ENCODE measurements at regions not wholly inside any gene's neighbourhood (a gene's known extent, or its start where the extent isn't known, plus 50 kb on each side); places are given as distances from the start of the nearest gene placed in this dataset.

DNA sequence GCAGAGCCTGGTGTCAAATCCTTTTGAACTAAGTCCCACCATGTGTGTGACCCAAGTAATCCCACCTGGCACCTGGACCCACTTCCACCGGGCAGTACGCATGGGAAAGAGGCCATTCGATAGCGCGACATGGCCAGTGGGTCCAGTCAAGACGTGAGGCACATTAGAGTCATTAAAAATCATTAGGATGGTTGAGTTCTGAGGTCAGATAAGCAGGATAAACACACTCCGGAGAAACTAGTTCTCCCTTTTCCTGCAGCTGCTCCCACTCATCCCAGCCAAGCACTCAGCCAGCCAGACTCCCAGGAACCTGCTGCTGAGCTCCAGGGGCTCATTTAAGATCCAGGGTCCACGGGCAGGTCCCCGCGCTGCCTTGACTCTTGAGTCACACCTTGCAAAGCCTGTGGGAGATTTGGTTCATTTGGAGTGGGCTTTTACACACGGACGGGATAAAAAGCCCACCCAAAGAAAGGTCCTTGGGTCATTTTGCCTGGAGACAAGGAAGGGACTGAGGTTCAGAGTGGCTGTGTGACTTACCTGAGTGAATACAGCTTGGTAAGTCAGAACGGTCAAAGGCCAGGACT lies 313.9 kb downstream of the BCL11B start:
- intact Hi-C loops (cut with DNase I) = no loop called here
- DNase-seq (no peak), ATAC-seq (no peak)
- WGBS, 3 donors = 29 to 38% (median 31%) methylated on average over 13 of the region's 13 CpGs
- H3K9me3 ChIP-seq = no peaks in the 10 kb centered on the region
- TF ChIP-seq, protein P1, sequence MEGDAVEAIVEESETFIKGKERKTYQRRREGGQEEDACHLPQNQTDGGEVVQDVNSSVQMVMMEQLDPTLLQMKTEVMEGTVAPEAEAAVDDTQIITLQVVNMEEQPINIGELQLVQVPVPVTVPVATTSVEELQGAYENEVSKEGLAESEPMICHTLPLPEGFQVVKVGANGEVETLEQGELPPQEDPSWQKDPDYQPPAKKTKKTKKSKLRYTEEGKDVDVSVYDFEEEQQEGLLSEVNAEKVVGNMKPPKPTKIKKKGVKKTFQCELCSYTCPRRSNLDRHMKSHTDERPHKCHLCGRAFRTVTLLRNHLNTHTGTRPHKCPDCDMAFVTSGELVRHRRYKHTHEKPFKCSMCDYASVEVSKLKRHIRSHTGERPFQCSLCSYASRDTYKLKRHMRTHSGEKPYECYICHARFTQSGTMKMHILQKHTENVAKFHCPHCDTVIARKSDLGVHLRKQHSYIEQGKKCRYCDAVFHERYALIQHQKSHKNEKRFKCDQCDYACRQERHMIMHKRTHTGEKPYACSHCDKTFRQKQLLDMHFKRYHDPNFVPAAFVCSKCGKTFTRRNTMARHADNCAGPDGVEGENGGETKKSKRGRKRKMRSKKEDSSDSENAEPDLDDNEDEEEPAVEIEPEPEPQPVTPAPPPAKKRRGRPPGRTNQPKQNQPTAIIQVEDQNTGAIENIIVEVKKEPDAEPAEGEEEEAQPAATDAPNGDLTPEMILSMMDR (IDR thresholded peaks at IDR 0.05) = no peak
- H3K4me1 ChIP-seq = no peaks in the 10 kb centered on the region
- H3K27me3 ChIP-seq (ENCODE audit: insufficient read depth in 3 of 3, low read length in 2 of 3) = peaks cover 0 to 2% (median 0%) of the 10 kb centered on the region in 3 donors
- no peaks in the 10 kb centered on the region for H3K36me3 ChIP-seq (ENCODE audit: insufficient read depth in 1 of 2, low read depth in 1 of 2)
- H3K27ac ChIP-seq = no peak overlapping the region
- no peak overlapping the region for H3K4me3 ChIP-seq

DNA sequence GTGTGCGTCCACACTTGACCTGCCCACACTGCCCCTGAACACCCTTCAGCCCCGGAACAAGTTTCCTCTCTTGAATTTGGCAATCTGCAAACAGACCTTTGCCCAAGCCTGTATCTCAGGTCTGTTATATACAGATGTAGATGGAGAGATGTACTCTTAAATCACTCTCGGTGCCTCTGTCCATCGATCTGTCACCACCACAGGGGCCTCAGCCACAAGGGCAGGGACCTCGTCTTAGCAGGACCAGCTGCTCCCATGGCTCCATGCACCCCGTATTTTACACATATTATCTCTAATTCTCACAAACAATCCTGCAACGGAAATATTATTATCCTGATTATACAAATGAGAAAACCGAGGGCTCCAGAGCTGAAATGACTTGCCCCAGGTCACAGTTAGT lies 313.4 kb downstream of the BCL11B start:
- Histone ChIP-seq H3K27me3 (ENCODE audit: insufficient read depth in 3 of 3, low read length in 2 of 3) (peaks cover 0 to 2% (median 0%) of the 10 kb centered on the region in 3 donors), H3K4me1 (no peaks in the 10 kb centered on the region), H3K36me3 (ENCODE audit: insufficient read depth in 1 of 2, low read depth in 1 of 2) (no peaks in the 10 kb centered on the region), H3K4me3 (no peak overlapping the region), H3K9me3 (no peaks in the 10 kb centered on the region), H3K27ac (no peak overlapping the region)
- 50 to 62% (median 61%) methylated on average over 8 of the region's 8 CpGs for WGBS, 3 donors
- intact Hi-C loops (cut with DNase I) = no loop called here
- ATAC-seq (no peak), DNase-seq (no peak)
- TF ChIP-seq, protein P1 (IDR thresholded peaks at IDR 0.05) = no peak

DNA sequence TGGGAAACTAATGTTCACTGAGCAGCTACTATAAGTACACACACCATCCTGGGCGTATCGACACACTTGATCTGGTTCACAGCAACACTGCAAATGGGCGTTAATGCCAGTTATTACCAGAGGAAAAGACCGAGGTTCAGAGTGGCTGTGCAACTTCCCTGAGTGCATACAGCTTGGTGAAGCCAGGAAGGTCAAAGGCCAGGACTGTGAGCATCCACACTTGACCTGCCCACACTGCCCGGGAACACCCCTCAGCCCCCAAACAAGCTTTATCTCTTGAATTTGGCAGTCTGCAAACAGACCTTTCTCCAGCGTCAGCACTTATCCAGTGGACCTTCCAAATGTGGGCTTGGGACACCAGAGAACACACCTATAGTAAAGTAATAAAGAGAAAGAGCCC lies 312.6 kb downstream of the BCL11B start:
- DNase-seq = no peak
- WGBS, 3 donors = 83 to 86% (median 83%) methylated on average over 6 of the region's 6 CpGs
- Histone ChIP-seq H3K9me3 (no peaks in the 10 kb centered on the region), H3K27me3 (ENCODE audit: insufficient read depth in 3 of 3, low read length in 2 of 3) (no peaks in the 10 kb centered on the region), H3K27ac (no peak overlapping the region), H3K4me1 (no peaks in the 10 kb centered on the region), H3K36me3 (ENCODE audit: insufficient read depth in 1 of 2, low read depth in 1 of 2) (no peaks in the 10 kb centered on the region), H3K4me3 (no peak overlapping the region)
- intact Hi-C loops (cut with DNase I) = no loop called here
- ATAC-seq = no peak
- TF ChIP-seq, protein P1 (IDR thresholded peaks at IDR 0.05) = no peak

DNA sequence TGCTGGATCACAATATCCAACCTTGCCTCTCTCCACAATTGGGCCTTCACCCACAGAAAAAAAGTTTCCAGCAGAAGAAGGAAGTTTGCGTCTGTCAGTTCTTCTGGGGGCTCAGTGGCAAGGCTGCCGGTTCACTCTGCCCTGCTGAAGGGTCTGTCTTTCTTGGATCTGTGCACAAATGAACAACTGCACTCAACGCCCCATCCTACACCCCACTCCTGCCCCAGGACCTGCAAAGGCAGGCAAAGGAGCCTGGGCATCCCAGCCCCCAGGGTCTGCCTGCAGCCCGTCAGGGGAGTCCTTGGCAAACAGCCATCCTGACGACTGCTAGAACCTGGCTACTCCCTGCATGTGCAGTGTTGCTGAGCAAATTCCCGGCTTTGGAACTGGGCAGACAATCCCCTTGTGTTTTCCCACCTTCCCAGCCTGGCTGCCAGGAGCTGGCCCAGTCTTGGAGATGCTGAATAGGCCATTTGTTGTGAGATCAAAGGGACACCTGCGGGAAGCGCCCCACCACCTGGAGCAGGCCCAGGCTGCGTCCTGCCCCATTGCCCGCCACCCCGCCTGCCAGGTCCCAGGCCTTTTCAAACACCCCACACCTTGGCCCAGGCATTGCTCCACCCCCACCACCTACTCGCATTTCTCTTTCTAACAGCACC lies 311.9 kb downstream of the BCL11B start:
- WGBS, 3 donors = 81 to 83% (median 82%) methylated on average over 12 of the region's 12 CpGs
- ATAC-seq (no peak), DNase-seq (no peak)
- TF ChIP-seq, protein P1 (IDR thresholded peaks at IDR 0.05) = no peak
- no peaks in the 10 kb centered on the region for H3K36me3 ChIP-seq (ENCODE audit: insufficient read depth in 1 of 2, low read depth in 1 of 2)
- H3K9me3 ChIP-seq = no peaks in the 10 kb centered on the region
- no peaks in the 10 kb centered on the region for H3K4me1 ChIP-seq
- no peak overlapping the region for H3K27ac ChIP-seq
- peaks cover 0 to 4% (median 0%) of the 10 kb centered on the region in 3 donors for H3K27me3 ChIP-seq (ENCODE audit: insufficient read depth in 3 of 3, low read length in 2 of 3)
- H3K4me3 ChIP-seq = no peak overlapping the region
- intact Hi-C loops (cut with DNase I) = no loop called here

Measured in psoas muscle (tissue), 7 donors.